ENCODE measurements at regions not wholly inside any gene's neighbourhood (a gene's known extent, or its start where the extent isn't known, plus 50 kb on each side); places are given as distances from the start of the nearest gene placed in this dataset.

DNA sequence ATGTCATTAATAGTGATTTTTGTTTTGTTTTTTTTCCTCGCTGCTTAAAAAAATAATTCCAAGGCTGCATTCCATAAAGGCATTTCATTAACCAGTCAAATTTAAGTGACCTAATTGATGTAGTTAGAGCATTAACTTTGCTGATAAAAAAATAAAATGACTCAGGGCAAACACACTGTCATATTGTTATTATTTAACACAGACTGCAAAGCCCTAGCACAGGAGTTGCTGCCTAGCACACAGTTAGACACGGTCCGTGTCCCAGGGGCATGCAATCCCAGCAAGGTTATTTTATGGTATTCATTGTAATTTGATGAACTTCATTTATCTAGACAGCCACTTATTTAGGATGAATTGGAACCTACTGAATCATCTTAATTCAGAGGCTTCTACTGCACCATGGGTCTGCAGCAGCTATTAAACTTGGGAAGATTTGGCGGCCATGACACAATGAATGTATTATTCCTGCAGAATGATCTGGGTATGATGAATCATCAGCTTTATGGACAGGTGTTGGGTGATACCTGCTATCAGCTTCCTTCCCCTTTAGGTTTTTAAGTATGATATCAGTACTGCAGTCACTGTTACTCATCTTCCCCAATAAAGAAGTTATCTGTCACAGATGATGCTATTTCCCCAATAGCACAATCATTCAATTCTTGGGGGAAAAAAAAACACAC lies 182.7 kb downstream of the PPARGC1A start:
- H3K4me3 ChIP-seq (ENCODE audit: low read depth, low read length) = no peak overlapping the region
- TF ChIP-seq, protein P1, sequence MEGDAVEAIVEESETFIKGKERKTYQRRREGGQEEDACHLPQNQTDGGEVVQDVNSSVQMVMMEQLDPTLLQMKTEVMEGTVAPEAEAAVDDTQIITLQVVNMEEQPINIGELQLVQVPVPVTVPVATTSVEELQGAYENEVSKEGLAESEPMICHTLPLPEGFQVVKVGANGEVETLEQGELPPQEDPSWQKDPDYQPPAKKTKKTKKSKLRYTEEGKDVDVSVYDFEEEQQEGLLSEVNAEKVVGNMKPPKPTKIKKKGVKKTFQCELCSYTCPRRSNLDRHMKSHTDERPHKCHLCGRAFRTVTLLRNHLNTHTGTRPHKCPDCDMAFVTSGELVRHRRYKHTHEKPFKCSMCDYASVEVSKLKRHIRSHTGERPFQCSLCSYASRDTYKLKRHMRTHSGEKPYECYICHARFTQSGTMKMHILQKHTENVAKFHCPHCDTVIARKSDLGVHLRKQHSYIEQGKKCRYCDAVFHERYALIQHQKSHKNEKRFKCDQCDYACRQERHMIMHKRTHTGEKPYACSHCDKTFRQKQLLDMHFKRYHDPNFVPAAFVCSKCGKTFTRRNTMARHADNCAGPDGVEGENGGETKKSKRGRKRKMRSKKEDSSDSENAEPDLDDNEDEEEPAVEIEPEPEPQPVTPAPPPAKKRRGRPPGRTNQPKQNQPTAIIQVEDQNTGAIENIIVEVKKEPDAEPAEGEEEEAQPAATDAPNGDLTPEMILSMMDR (IDR thresholded peaks at IDR 0.05; ENCODE audit: insufficient read depth, low read depth, low read length) = no peak
- DNase-seq (ENCODE audit: low read depth) = no peak

DNA sequence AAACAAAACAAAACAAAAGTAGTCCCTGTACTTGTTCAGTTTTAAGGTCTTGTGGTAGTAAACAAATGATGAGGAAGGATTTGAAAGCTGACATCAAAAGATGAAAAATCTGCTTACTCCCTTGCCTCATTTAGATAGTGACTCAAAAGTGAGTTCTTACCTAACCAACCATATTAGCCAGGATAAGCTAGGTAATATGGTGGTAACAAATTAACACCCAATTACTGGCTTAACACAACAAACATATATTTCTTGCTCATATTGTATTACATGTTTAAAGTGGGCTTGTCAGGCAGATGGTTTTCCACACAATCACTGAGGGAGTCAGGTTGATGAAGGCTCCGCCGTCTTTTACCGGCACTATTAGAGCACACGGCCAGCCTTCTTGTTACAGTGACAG lies 189.7 kb downstream of the PPARGC1A start:
- TF ChIP-seq, protein P1 (IDR thresholded peaks at IDR 0.05; ENCODE audit: insufficient read depth, low read depth, low read length) = no peak
- no peak for DNase-seq (ENCODE audit: low read depth)
- no peak overlapping the region for H3K4me3 ChIP-seq (ENCODE audit: low read depth, low read length)

DNA sequence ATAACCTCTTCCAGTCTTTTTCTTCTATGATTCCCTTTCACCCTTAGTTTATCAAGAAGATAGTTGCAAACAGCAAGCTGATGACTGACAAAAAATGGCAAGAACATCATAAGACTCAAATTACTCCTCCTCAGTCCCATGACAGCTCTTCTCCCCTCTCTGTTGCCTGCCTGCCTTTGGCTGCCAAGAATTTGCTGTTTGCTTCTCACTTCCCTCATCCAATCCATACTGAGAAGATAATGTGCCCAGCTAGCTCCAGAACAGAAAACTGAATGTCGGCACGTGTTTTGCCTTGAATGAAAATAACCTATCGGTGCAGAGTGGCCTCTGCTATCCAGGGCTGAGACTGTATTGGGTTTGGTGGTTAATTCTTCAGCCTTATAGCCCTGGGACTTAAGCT lies 192.1 kb downstream of the PPARGC1A start:
- TF ChIP-seq, protein P1 (IDR thresholded peaks at IDR 0.05; ENCODE audit: insufficient read depth, low read depth, low read length) = no peak
- DNase-seq (ENCODE audit: low read depth) = no peak
- H3K4me3 ChIP-seq (ENCODE audit: low read depth, low read length) = no peak overlapping the region

DNA sequence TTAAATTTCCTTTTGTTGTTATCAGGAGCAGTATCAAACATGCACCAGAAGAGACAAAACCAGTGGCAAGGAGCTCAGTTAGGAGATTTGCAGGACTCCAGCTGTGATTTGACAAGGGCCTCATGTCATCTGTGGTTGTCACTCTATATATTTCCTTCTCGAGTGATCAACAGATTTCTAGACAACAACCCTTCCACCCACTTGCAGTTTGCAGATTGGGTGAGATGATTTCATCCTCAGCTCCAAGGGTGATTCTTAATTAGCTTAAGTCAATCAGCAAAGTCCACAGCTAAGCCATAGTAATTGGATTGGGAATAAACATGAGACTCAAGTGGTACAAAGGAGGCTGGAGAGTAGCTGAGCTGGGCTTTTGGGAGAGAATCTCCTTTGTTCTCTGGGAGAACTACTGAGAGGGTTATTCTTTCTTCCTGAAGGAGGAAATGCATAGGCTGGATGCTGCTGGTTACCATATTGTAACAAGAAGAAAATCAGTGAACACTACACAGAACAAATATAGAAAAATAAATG lies 192.8 kb downstream of the PPARGC1A start:
- DNase-seq (ENCODE audit: low read depth) = no peak
- no peak overlapping the region for H3K4me3 ChIP-seq (ENCODE audit: low read depth, low read length)
- TF ChIP-seq, protein P1 (IDR thresholded peaks at IDR 0.05; ENCODE audit: insufficient read depth, low read depth, low read length) = no peak

DNA sequence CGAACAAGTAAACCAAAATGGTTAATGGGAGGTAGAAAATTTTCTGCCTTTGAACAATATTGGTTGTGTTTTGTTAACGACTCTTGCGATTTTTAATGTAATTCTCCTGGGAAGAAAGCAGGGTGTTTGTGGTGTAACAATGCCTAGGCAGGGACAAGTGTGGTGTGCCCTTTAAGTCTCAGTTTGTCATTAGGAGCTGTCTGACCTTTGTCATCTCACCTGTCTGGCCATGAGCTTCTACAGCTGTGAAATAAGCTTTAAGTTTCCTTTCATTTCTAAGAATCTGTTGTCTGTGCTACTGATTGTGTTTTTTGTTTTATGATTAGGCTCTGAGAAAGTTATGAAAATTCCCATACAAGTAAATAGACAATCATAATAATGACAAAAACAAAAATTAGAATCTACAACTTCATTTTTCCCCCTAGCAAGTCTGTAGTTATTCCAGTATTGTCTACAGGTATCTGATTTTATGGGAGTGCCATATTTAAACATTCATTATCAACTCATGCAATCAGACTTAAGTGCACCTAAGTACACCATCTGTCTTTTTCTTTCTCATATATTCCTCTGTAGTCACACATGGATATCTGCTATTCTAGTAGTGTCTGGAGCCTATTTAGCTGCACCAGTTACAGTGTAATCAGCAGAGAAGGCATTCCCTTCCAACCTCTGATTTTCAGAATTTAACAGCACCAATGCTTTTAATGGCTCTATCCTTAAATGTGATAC lies 203.5 kb downstream of the PPARGC1A start:
- H3K4me3 ChIP-seq (ENCODE audit: low read depth, low read length) = no peak overlapping the region
- TF ChIP-seq, protein P1 (IDR thresholded peaks at IDR 0.05; ENCODE audit: insufficient read depth, low read depth, low read length) = no peak
- no peak for DNase-seq (ENCODE audit: low read depth)

DNA sequence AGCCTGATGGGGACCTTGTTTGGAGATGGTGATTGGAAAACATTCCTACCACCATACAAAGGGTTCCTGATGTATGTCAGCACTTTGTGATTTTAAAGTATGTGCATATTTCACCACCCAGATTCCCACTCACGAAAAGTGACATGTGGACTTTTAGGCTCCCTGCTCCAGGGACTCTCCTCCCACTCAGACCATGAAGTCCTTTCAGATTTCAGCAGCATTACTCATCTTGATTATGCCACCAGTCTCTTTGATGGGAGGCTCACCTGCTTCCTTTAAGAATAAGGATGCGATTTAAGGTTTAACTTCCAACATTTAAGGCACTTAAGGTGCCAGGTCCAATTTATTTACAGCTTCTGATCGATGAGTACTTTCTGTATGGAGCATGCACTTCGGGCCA lies 204.4 kb downstream of the PPARGC1A start:
- H3K4me3 ChIP-seq (ENCODE audit: low read depth, low read length) = no peak overlapping the region
- DNase-seq (ENCODE audit: low read depth) = no peak
- TF ChIP-seq, protein P1 (IDR thresholded peaks at IDR 0.05; ENCODE audit: insufficient read depth, low read depth, low read length) = no peak

All from fibroblast of villous mesenchyme (primary cell).